HFF-Myc (cell line): ENCODE measurements at regions not wholly inside any gene's neighbourhood (a gene's known extent, or its start where the extent isn't known, plus 50 kb on each side); places are given as distances from the start of the nearest gene placed in this dataset.

Experiments
- DNase-seq: peaks from one replicate; pipeline ENCODE4 v3.0.0-alpha.2; 2011; ENCODE audit warnings: low read depth; ENCODE audit errors: extremely low read depth
- H3K4me3 ChIP-seq: replicated peaks from 2 replicates; pipeline ENCODE4 v1.5.1; 2011; ENCODE audit warnings: low read depth, mild to moderate bottlenecking, control low read depth, low read length
- TF ChIP-seq, protein P1 (sequence below): IDR thresholded peaks from 2 replicates; pipeline ENCODE4 v1.5.1; 2012; ENCODE audit warnings: mild to moderate bottlenecking, low read depth, low read length, control low read depth; ENCODE audit errors: missing control alignments

DNA sequence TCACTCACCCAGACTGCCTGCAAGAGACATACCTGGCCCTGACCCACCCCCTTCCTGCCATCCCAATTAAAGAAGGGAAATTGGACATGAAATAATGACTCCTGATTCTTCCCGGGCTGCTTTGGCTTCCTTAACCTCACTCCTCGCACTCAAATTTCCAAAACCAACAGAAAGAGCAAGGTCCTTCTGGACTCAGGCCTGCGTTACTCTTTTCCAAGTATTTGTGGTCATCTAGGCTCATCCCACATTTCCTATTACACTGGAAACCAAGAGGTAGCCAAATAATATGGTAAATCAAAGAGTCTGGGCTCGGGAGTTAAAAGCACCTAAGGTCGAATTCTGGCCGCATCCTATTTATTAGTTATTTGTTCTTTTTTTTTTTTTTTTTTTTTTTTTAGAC lies 359.3 kb downstream of the NPIPA8 start:
- DNase-seq = no peak
- H3K4me3 ChIP-seq = no peak overlapping the region
- TF ChIP-seq, protein P1, sequence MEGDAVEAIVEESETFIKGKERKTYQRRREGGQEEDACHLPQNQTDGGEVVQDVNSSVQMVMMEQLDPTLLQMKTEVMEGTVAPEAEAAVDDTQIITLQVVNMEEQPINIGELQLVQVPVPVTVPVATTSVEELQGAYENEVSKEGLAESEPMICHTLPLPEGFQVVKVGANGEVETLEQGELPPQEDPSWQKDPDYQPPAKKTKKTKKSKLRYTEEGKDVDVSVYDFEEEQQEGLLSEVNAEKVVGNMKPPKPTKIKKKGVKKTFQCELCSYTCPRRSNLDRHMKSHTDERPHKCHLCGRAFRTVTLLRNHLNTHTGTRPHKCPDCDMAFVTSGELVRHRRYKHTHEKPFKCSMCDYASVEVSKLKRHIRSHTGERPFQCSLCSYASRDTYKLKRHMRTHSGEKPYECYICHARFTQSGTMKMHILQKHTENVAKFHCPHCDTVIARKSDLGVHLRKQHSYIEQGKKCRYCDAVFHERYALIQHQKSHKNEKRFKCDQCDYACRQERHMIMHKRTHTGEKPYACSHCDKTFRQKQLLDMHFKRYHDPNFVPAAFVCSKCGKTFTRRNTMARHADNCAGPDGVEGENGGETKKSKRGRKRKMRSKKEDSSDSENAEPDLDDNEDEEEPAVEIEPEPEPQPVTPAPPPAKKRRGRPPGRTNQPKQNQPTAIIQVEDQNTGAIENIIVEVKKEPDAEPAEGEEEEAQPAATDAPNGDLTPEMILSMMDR = no peak

DNA sequence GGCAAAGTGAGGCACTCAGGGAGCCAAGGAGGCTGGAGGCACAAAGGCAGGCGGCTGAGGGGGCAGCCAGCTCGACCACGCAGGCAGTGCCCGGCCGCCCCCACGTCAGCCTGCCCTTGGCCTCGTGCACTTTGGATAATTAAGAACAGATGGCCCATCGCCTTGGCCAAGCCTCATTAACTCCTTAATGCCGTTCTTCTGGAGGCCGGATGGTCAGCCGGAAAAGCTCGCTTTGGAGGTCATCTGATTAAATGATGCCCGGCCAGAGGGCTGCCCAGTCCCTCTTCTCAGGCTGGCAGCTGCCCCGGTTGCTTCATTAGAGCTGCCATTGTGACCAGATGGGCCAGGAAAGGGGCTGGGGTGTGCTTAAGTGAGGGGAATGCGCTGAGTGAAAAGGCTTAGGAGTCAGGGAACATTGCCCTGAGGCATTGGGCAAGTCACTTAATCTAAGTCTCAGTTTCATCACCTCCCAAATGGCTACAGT lies 364.0 kb downstream of the NPIPA8 start:
- no peak overlapping the region for H3K4me3 ChIP-seq
- TF ChIP-seq, protein P1 = no peak
- DNase-seq = no peak

DNA sequence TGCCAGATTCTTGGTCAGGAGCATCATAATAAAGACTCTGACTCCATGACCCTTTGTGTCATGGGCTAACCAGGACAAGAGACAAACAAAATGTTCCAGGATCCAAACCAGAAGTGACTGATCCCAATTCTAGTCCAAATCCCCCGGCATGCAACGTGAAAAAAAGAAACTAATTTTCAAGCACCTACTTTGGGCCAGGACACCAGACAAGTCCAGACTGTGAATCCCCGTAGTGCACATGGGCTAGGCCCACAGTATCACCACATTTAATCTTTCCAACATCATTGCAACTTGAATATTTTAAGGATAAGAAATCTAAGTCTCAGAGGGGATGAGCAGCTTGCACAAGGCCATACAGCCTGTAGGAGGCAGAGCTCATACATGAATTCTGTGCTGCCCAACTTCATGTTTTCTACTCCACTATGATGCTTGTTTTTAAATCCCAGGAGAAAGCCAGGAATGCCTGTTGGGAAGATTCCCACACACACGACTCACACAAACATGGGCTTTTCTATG lies 365.7 kb downstream of the NPIPA8 start:
- TF ChIP-seq, protein P1 = no peak
- no peak for DNase-seq
- H3K4me3 ChIP-seq = no peak overlapping the region

DNA sequence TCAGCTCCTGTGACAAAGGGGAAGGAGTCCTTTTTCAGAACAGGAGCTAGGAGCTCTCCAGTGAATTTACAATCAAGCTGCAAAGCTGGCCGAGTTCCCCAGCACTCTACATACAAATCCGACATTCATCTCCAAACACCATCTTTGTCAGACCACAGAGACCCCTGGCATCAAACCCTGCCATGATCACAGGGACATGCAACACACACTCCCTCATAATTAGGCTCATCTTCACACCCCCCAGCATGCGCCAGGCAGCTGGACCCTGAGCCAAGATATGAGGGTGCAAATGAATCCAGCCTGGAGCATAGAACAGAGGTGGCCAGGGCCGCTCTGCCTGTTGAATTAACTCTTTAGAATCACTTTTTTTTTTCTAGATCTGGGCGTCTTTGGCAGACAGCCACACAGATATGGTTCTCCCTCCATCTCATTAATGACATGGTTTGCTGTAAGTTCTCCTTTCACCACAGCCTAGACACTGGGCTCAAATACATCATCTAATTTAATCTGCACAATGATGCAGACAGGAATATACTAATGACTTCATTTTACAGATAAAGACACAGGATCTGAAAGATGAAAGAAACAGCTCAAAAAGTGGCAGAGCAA lies 366.3 kb downstream of the NPIPA8 start:
- TF ChIP-seq, protein P1 = no peak
- DNase-seq = no peak
- H3K4me3 ChIP-seq = no peak overlapping the region

DNA sequence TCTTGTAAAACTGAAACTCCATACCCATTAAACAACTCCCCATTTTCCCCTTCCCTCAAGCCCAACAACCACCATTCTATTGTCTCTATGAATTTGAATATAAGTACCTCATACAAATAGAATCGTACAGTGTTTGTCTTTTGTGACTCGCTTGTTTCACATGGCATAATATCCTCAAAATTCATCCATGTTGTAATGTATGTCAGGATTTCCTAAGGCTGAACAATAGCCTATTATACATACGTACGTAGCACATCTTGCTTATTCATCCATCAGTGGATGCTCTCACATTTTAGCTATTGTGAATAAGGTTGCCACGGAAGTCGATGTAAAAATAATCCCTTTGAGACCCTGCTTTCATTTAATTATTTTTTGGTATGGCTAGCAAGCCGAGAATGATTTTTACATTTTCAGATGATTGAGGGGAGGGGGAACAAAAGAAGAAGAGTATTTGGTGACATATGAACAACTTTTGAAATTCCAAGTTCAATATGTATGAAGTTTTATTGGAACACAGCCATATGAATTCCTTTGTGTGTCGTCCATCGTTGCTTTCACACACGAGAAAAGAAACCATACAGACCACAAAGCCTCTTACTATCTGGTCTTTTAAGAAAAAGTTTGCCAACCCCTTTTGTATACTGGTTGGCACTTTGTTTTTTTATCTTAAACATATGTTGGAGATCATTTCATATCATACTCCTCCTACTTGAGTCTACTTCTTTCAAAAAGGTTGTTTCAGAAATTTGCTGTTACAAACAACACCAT lies 371.2 kb downstream of the NPIPA8 start:
- TF ChIP-seq, protein P1 = no peak
- H3K4me3 ChIP-seq = no peak overlapping the region
- no peak for DNase-seq

DNA sequence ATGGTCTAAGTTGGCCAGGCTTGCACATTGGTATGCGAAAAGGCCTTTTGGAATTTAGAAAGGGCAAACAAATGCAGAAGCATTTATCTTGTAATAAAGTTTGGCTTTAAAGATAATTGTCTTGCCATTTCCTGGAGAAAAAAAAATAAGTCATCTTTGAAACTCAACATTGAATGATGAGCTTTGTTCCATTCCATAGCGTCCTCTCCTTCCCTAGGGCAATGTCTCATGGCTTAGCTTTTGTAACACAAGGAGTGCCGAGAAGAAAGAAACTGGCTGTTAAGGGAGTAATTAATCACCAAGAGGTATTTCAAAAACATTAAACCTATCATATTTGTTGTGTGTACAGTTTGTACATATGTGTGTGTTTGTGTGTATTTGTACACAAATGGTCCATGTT lies 372.3 kb downstream of the NPIPA8 start:
- no peak overlapping the region for H3K4me3 ChIP-seq
- TF ChIP-seq, protein P1 = no peak
- DNase-seq = no peak
